MCF 10A (cell line): ENCODE measurements at regions not wholly inside any gene's neighbourhood (a gene's known extent, or its start where the extent isn't known, plus 50 kb on each side); places are given as distances from the start of the nearest gene placed in this dataset.

Experiments
- BruUV-seq: library from RNA; stranded (reverse); fragments of 400-500 nt; replicated peaks from 2 replicates; lab custom pipeline; 2021; lab: Mats Ljungman, UMichigan
- CTCF ChIA-PET: fragments of 300-600 bp; sonication (Branson Sonifier 250); formaldehyde crosslinking; extraction: SDS; loops from one replicate; lab custom pipeline; 2021; ENCODE audit warnings: antibody characterized with exemption, inconsistent platforms; lab: Yijun Ruan, JAX
- POLR2A ChIA-PET: fragments of 300-600, 350-650 bp; sonication (Branson Sonifier 250); formaldehyde crosslinking; extraction: SDS; loops from one replicate; lab custom pipeline; 2020; ENCODE audit warnings: antibody characterized with exemption, inconsistent platforms; lab: Yijun Ruan, JAX
- DNase-seq: peaks from one replicate; pipeline ENCODE4 v3.0.0-alpha.2; 2018; ENCODE audit not compliant: unreplicated experiment
- H3K27ac Mint-ChIP-seq: one replicate; pipeline ENCODE4 v1.8.0; 2022; ENCODE audit warnings: mild to moderate bottlenecking, low read depth, mixed read lengths; ENCODE audit not compliant: unreplicated experiment
- H3K27me3 Mint-ChIP-seq: one replicate; pipeline ENCODE4 v1.8.0; 2022; ENCODE audit warnings: mixed read lengths; ENCODE audit not compliant: insufficient read depth, unreplicated experiment
- H3K36me3 Mint-ChIP-seq: one replicate; pipeline ENCODE4 v1.8.0; 2022; ENCODE audit warnings: mild to moderate bottlenecking, moderate library complexity, mixed read lengths; ENCODE audit not compliant: insufficient read depth, unreplicated experiment
- H3K4me1 Mint-ChIP-seq: one replicate; pipeline ENCODE4 v1.8.0; 2022; ENCODE audit warnings: mixed read lengths; ENCODE audit not compliant: insufficient read depth, unreplicated experiment
- H3K4me3 Mint-ChIP-seq: one replicate; pipeline ENCODE4 v1.8.0; 2022; ENCODE audit warnings: mild to moderate bottlenecking, moderate library complexity, mixed read lengths; ENCODE audit not compliant: unreplicated experiment
- H3K9me3 Mint-ChIP-seq: one replicate; pipeline ENCODE4 v1.8.0; 2022; ENCODE audit warnings: mixed read lengths; ENCODE audit not compliant: unreplicated experiment
- intact Hi-C: fragments of 100-400 bp; cut with micrococcal nuclease; formaldehyde crosslinking; loops from 2 replicates; pipeline ENCODE4 v1.14.1; 2022
- TF ChIP-seq, protein P1 (sequence below): fragments of 200-600 bp; IDR thresholded peaks from one replicate; pipeline ENCODE4 v1.8.0; 2022; ENCODE audit warnings: antibody characterized with exemption, mild to moderate bottlenecking; ENCODE audit not compliant: unreplicated experiment

DNA sequence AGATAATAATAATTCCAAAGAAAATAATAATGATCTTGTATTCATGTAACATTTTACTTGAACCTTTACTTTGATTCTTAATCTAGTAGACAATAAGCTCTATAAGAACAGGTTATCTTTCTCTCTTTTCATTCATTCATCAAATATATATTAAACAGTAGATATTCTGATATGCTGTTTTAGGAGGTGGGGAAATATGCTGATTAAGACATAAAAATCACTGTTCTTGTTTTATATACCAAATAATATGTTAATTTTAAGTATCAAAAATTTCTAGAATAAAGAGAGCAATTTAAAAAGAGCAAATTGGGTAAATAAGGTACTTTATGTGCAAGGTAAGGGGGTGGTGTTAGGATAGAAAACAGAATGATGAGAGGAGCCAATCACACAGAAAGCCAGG lies 401.9 kb downstream of the PDHA2 start:
- Mint-ChIP-seq H3K4me1 (no peaks in the 10 kb centered on the region), H3K9me3 (no peaks in the 10 kb centered on the region), H3K36me3 (no peaks in the 10 kb centered on the region), H3K27me3 (no peaks in the 10 kb centered on the region), H3K27ac (no peak overlapping the region), H3K4me3 (no peak overlapping the region)
- intact Hi-C loops: no loop called here
- BruUV-seq: no TSS peak
- TF ChIP-seq, protein P1, sequence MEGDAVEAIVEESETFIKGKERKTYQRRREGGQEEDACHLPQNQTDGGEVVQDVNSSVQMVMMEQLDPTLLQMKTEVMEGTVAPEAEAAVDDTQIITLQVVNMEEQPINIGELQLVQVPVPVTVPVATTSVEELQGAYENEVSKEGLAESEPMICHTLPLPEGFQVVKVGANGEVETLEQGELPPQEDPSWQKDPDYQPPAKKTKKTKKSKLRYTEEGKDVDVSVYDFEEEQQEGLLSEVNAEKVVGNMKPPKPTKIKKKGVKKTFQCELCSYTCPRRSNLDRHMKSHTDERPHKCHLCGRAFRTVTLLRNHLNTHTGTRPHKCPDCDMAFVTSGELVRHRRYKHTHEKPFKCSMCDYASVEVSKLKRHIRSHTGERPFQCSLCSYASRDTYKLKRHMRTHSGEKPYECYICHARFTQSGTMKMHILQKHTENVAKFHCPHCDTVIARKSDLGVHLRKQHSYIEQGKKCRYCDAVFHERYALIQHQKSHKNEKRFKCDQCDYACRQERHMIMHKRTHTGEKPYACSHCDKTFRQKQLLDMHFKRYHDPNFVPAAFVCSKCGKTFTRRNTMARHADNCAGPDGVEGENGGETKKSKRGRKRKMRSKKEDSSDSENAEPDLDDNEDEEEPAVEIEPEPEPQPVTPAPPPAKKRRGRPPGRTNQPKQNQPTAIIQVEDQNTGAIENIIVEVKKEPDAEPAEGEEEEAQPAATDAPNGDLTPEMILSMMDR: no peak
- DNase-seq: no peak
- ChIA-PET CTCF (no interaction called here), POLR2A (no interaction called here)

DNA sequence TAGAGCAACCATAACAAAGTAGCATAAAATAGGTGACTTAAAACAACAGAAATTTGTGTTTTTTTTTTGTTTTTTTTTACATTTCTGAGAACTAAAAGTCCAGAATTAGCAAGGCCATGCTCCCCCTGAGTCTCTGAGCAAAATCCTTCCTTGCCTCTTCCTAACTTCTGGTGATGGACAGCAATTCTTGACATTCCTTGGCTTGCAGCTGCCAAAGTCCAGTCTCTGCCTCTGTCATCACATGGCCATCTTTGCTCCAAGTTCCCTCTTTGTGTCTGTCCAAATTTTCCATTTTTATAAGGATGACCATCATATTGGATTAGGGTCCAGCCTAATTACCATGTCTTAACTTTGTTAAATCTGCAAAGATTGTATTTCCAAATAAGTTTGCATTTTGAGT lies 407.2 kb downstream of the PDHA2 start:
- intact Hi-C loops: no loop called here
- TF ChIP-seq, protein P1: no peak
- Mint-ChIP-seq H3K36me3 (no peaks in the 10 kb centered on the region), H3K27me3 (no peaks in the 10 kb centered on the region), H3K4me3 (no peak overlapping the region), H3K27ac (no peak overlapping the region), H3K4me1 (no peaks in the 10 kb centered on the region), H3K9me3 (no peaks in the 10 kb centered on the region)
- DNase-seq: no peak
- ChIA-PET CTCF (no interaction called here), POLR2A (interaction anchor here (1.1 kb wide), 1 partner anchor 58 kb away, joined by 3 read pairs; no protein-coding TSS in a partner anchor)
- no TSS peak for BruUV-seq

DNA sequence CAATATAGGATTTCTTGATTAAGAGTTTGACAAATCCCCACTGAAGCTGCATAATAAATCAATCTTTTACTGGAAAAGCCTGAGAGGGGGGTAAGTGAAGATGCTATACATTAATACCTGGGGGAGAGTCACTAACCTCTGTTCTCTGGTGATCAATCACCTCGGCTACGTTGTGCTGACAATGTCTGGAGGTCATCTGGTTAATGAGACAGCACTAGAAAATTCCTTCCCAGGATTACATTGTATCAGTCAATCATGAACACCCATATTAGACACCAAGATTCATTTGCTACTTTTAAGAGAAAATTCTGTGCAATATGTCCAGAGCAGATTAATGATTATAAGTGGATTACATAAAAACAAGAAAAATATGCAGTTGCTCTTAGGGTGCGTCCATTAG lies 408.3 kb downstream of the PDHA2 start:
- Mint-ChIP-seq H3K27ac (no peak overlapping the region), H3K36me3 (no peaks in the 10 kb centered on the region), H3K9me3 (no peaks in the 10 kb centered on the region), H3K4me3 (no peak overlapping the region), H3K4me1 (no peaks in the 10 kb centered on the region), H3K27me3 (no peaks in the 10 kb centered on the region)
- ChIA-PET POLR2A (no interaction called here), CTCF (no interaction called here)
- no TSS peak for BruUV-seq
- intact Hi-C loops: no loop called here
- TF ChIP-seq, protein P1: no peak
- no peak for DNase-seq

DNA sequence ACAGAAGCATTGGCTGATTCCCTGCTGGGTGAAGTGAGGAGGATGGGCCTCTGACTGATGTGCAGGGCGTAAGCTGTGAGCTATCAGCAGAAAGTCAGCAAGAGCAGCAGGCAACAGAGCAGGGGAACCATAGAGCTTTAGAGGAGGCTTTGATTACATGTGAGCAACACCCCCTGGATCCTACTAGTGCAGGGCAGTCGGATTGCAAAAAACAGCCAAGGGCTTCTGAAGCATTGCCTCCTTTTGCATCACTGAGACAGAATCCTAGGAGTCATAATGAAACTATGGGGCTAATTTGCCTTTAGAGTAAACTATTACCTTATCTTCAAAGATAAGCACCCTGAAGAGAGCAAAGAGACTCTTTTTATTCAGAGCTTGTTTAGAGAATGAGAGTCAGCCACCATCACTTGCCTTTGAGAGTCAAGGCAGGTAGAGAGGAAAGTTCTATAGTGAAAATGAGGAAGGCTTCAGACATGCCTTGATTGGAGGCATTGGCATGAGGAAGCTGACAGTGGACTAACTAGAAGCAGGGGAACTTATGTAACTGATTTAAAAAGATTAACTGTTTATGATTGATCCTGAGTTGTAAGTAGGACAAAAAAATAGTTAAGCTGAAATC lies 420.3 kb downstream of the PDHA2 start:
- no TSS peak for BruUV-seq
- peaks cover 6% of the 10 kb centered on the region for H3K36me3 Mint-ChIP-seq
- H3K4me3 Mint-ChIP-seq: no peak overlapping the region
- ChIA-PET POLR2A (no interaction called here), CTCF (no interaction called here)
- TF ChIP-seq, protein P1: no peak
- DNase-seq: no peak
- intact Hi-C loops: no loop called here
- H3K27me3 Mint-ChIP-seq: no peaks in the 10 kb centered on the region
- H3K9me3 Mint-ChIP-seq: no peaks in the 10 kb centered on the region
- H3K4me1 Mint-ChIP-seq: no peaks in the 10 kb centered on the region
- no peak overlapping the region for H3K27ac Mint-ChIP-seq
